Fibroblast of the conjunctiva (primary cell): ENCODE measurements at regions not wholly inside any gene's neighbourhood (a gene's known extent, or its start where the extent isn't known, plus 50 kb on each side); places are given as distances from the start of the nearest gene placed in this dataset.
A peak's percentile ranks its signal among the peaks of the same experiment; 100 is the strongest.

ENCODE experiments used
- DNase-seq: peaks from one replicate; pipeline ENCODE4 v3.0.0-alpha.2; 2010; ENCODE audit warnings: low read depth

GRCh38 chr6:163915131-163915530 lies 500.6 kb downstream of the QKI start:
- no peak for DNase-seq

DNA sequence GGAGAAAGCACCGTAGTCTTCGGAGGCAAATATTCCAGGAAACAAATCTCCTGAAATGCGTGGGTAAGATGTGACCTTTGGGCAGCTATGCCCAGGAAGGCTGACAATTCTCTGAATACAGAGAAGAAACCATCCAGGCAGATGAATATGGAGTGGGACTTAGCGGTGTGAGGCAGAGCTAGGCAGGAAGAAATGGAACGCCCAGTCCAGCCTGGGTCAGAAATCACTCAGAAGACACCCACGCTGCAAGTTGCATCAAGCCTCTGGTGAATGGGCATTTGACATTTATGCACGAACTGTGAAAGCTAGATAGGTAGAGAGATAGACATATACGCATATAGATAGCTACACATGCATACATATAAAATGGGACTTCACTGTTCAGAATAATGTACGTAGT lies 498.5 kb downstream of the QKI start:
- no peak for DNase-seq

DNA sequence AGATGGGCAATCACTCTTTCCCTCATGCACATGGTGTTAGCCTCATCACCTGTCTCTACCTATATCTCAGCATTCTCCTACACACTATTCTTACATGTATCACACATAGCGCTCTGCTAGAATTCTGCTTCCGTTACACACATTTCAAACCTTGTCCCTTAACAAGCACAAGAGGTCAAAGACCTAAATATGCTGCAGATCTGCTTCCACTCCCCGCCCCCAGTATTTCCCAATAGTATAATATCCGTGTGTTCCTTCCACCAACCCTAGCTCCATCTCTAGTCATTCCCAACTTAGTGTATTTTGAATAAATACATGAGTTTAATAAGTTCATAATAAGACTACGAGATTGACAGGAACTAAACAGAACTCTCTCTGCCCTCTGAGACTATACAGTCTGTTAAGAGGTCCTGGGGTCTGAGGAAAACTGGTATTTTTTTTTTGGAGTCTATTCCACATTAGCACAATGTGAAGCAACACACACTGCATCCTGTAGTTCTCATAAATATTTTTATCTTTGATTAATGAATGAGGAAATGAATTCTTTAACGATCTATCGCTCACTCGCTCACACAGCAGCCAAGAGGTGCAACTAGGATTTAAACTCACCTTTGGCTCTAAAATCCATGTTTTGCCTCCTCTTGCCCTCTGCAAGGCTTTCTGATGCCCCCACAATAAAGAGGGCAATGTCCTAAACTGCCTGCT lies 491.6 kb downstream of the QKI start:
- DNase-seq: no peak

DNA sequence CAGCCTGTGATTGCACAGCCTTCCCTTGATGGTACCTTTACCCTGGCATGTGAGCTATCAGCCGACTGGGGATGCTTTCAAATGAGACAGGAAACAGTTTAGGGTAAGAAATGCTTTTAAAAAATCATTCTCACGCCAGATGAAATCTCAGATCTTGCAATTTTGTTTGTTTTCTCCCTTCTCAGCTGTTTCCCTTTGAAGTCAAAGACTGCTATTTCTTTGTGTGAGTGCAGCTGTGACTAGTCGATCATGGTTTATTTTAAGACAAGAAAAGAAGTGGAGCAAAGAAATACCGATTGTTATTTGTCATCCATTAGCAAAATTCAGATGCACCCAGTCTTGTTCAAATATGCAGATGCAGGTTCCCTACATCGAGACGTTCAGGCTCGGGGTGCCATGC lies 489.7 kb downstream of the QKI start:
- DNase-seq: no peak

GRCh38 chr6:163903541-163903940 lies 489.0 kb downstream of the QKI start:
- DNase-seq: no peak

DNA sequence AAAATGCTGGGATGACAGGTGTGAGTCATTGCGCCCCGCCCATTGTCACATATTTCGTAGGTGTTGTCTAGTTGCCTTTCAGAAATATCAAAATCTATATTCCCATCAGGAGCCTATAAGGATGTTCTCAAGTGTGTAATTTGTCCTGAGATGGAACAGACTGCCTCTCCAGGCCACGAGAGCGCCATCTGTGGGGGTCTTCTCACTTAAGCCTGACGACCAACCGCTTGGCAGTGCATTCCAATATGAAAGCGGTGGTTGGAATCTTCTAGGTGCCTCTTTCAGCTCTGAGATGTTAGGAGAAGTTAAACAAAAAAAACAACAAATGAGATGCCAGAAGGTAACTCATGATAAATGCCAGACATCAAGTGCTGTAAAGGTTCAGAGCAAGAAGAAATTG lies 488.5 kb downstream of the QKI start:
- DNase-seq: no peak

DNA sequence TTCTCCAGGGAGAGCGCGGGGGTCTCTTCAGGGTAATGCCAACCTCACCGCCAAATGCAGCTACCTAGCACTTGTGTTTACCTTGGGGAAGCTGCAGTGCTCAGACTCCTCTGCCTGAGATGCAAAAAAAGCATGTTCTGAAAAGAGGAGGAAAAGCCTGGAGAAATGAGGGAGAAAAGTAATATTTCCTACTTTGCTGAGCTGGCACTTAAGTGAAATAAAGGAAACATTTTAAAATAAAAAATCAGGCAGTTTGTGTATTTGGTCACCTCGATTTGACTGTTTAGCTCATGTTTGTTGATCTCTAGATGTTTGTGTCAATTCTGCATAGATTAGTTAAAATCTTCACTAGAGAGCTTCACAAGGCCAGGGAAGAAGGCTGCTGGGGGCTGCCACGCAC lies 487.2 kb downstream of the QKI start:
- no peak for DNase-seq

GRCh38 chr6:163900570-163900969 lies 486.1 kb downstream of the QKI start:
- no peak for DNase-seq

DNA sequence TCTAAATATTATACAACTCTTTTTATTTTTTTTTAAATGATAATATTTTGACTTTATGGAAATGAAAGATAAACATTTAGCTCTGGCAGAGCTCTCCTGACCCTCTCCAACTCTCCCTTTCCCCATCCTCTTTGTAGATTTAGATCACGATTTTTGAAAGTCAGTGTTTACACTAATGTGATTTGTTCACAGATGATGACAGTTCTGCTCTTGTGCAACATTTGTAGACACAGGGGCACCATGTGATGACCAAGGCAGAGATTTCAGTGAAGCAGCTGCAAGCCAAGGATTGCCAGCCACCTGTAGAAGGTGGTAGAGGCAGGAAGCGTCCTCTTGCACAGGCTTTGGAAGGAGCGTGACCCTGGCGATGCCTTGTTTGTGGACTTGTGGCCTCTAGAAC lies 483.2 kb downstream of the QKI start:
- DNase-seq: no peak

GRCh38 chr6:163897030-163897429 lies 482.5 kb downstream of the QKI start:
- DNase-seq: peak; percentile 17

- no peak for DNase-seq
Observed at GRCh38 chr6:163895162-163895561, 480.6 kb downstream of the QKI start.

DNA sequence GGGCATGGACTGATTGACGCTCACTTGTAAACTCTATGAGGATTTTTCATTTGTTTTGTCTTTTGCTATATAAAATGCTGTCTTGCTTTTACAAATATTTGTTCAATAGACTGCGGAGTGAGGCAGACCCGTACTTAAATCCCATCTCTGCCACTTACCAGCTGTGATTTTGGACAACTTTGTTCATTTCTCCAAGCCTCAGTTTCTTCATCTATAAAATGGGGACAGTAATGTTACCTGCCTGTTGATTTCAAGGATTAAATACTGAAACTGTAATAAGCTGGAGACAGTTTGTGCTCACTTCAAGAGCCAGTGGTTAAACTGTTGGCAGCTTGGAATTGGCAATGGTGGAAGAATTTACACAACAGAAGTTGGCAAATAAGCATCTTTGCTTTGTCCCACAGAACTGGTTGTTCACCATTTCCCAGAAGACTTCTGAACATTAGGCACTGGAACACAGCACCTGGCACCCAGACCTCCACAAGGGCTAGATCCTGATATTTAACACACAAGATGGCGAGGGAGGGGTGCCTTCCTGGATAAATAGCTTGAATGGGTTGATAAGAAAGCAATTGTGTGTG lies 479.2 kb downstream of the QKI start:
- no peak for DNase-seq

- DNase-seq: no peak
Observed at GRCh38 chr6:163892824-163893561, 478.5 kb downstream of the QKI start.

GRCh38 chr6:163889904-163890514 lies 475.5 kb downstream of the QKI start:
- DNase-seq: no peak

DNA sequence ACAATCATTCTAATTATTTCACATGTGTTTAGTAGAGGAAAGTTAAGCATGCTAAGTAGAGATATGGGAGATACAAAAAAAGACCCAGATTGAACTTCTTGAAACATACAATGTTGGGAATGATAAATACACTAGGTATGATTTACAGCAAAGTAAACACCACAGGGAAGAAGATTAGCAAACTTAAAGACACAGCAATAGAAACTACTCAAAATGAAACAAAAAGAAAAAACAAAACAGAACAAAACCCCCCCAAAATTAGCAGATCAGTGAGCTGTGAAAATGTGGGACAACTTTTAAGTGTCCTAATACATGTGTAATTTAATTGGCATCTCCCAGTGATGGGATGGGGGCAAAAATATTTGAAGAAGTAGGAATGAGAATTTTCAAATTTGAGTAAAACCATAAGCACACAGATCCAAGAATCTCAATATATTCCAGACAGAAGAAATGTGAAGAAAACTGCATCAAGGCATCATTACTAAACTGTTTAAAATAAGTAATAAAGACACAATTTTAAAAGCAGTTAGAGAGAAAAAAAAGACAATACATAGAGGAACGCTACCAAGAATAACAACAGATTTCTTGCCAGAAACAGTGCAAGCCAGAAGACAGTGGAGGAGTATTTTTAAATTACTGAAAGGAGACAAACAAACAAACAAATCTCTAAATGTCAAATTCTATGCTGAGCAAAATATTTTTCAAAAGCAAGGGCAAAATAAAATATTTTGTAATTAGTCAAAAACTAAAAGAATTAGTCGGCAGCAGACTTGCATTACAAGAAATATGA lies 473.7 kb downstream of the QKI start:
- DNase-seq: no peak

- no peak for DNase-seq
Observed at GRCh38 chr6:163886428-163886827, 471.9 kb downstream of the QKI start.

DNA sequence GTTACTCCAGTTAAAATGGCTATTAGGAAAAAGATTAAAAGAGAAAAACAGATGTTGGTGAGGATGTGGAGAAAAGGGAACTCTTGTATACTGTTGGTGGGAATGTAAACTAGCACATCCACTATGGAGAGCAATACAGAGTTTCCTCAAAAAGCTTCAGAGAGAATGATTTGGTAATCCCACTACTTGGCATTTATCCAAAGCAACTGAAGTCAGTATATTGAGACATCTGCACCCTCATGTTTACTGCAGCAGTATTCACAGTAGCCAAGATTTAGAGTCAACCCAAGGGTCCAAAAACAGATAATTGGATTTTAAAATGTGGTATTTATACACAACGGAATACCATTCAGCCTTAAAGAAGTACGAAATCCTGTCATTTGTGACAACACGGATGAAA lies 469.5 kb downstream of the QKI start:
- DNase-seq: no peak

DNA sequence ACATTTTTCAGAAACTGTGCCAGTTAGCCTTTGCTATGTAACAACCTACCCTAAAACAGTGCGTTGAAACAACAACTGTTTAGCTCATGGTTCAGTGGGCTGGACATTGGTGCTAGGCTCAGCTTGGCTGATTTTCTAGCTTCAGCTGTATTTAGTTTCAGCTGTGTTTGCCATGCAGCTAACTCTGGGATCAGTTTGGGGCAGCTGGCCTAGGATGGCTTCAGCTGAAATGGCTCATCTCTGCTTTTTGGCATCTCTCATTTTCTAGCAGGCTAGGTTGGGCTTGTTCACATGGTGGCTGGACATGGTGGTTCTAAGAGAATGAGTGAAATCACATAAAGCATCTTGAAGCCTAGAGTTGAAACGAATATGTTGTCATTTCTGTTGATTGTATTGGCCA lies 464.2 kb downstream of the QKI start:
- DNase-seq: no peak

- DNase-seq: no peak
Observed at GRCh38 chr6:163877877-163878639, 463.5 kb downstream of the QKI start.

DNA sequence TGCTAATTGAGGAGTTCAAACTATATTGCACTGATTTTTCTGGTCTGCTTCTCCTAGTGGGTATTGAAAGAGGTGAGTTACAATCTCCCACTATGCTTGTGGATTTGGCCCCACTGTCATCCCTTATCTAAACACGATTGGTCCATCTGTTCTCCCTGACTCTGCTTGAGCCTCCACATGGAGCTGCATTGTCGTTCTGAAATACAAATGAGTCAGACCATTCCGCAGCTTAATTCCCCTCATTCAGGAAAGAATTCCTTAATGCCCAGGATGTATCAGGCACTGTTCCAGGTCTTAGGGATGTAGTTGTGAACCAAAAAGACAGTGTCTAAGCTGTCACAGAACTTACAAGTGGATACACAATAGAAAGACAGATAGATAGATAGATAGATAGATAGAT lies 461.9 kb downstream of the QKI start:
- DNase-seq: no peak

- DNase-seq: no peak
Observed at GRCh38 chr6:163874784-163875183, 460.3 kb downstream of the QKI start.
